ENCODE measurements at regions not wholly inside any gene's neighbourhood (a gene's known extent, or its start where the extent isn't known, plus 50 kb on each side); places are given as distances from the start of the nearest gene placed in this dataset.

DNA sequence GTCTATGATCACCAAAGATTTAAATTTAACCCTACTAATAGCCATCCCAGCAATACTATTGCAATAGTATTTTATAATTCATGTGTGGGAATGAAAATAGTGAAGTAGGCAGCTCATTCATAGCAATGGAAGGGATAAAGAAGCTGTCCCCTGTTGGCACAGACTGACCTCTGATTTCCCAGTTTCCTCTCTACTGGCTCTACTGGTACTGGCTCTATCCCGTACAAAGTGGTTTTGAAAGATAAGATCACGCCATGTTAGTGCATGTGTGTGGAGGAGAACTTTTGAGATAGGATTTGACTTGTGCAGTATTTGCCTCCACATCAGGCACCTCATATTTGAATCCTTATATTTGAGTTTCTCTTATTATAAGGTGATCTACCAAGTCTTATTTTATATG lies 227.3 kb upstream of the ADGRL2 start:
- no peak for DNase-seq

DNA sequence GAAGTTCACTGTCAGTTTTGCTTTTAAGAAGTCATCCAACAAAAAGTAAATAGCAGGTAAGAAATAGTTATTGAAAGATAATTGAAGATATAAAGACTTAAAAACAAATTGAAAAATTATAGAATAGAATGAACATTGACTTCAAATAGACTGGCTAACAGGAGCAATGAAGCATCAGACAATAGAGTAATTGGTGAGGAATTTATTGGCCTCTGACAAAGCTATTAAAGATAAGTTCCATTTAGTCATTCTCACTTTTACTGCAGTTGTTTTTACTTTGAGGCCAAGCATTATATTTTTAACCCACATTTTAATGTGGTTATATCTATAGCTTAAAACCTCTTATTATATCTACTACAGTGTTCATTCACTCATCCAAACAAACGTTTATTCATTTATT lies 228.8 kb upstream of the ADGRL2 start:
- no peak for DNase-seq

DNA sequence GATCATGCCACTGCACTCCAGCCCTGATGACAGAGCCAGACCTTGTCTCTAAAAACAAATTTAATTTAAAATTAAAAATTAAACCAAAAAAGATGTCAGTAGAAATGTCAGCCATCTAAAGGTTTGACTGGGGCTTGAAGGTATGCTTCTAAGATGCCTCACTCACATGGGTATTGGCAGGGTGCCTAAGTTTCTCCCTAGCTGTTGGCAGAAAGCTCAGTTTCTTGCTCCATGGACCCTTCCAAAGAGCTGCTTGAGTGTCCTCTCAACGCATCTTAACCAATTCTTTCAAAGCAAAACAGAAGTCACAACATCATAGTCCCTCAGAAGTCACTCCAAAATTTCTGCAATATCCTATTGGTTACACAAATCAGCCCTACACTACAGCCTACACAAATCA lies 231.0 kb upstream of the ADGRL2 start:
- DNase-seq: no peak

DNA sequence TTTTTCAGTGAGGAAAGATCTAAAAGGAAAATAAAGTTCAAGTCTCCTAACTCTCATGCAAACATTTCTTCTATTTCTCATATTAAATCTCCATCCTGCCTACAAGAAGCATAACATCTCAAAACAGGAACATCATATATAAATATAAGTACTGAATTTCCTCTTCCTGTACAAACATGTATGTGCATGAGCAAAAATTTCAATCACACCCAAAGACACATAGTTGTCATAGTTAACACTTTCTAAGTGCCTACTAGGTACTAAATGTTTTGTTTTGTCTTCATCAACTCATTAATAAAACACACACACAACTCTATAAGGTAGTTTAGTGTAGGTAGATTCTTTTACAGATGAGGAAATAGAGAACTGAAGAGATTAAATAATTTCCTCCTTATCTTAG lies 237.1 kb upstream of the ADGRL2 start:
- no peak for DNase-seq

DNA sequence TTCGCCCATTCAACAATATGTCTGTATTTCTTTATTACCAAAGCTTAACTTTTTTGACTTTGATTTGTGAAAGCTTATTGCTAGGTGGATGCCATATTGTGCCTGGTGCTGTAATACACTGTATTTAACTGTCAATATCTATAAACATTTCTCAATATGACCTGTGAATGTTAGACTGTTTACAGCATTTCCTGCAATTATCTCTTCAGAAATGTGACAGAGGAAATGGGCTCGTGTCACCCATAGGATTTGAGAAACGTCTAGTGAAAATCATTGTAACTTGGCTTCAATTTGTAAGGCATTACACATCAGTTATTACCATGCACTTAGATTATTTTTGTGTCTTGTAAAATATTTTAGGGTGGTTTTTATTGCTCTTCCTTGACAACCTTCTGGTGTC lies 237.8 kb upstream of the ADGRL2 start:
- no peak for DNase-seq

DNA sequence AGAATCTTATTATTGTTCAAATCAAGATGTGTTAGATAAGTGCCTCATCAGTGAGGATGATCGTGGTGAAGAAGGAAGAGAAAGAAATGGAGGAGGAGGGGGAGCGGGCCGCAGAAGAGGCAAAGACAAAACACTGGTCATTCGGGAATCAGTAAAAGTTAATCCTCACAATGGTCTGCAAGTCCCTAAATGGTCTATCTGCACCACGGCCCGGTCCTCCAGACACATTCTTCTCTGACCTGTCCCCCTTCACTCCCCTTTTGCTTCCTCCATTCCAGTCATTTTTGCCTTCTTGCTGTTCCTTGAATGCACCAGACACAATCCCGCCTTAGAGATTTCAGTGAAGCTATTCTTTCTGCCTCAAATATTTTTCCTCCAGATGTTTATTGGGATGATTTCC lies 240.1 kb upstream of the ADGRL2 start:
- no peak for DNase-seq

DNA sequence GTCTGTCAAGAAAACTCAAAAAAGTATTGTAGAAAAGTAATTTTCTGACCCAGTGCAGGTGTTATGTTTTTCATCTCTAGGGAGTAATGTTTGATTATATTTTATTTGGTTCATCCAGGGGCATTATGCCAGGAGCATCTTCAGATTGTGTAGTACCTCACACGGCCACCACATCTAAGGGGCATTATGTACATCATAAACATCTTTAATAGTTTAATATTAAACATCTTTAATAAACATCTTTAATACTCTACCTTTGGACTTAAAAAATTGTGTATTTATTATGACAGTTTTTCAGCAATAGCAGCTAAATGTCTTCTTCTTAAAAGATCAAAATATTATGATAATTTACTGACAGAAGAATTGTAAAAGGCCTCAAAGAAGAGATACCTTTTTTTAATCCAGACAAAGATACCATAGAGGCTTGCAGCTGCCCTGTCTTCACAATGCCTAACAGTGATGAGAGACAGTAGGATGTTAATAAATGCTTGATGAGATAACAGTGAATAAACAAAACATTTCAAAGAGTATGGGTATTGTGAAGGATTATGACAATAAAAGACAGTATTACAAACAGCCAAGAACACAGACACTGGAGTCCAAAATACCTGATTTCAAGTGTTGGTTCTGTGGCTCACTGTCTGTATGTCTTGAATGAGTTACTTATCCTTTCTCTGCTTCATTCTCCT lies 240.9 kb upstream of the ADGRL2 start:
- no peak for DNase-seq

DNA sequence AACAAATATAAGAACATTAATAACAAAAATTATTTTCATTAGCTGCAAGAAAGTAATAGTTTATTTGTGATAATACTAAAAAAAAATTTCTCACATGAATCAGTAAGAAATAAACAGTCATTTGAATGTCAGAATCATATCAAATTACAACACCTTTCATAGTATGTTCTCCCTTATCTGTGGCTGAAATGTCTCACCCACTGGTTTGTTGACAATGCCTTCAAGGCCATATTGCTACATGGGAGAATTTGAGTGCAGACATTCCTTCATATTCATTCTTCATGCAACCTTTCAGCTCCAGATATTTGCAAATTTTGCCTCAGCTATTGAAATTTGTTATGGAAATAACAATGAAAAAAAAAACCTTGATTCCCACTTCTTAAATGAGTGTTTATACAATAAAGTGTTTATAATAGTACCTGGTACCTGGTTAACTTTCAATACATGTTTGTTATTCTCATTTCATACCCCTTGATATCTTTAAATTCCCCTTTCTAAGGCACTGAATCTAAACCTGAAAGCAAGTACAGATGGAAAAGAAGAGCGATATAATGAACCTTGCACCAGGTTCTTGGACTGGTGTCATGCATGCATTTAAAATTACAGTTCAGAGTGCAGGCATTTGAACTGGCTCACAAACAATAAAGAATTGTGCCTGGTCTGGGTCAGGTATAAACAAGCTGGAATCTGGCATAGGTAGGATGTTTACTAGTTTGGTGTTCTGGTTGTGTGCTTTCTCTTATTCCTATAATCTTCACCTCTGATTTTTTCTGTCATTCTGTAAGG lies 242.2 kb upstream of the ADGRL2 start:
- DNase-seq: no peak

DNA sequence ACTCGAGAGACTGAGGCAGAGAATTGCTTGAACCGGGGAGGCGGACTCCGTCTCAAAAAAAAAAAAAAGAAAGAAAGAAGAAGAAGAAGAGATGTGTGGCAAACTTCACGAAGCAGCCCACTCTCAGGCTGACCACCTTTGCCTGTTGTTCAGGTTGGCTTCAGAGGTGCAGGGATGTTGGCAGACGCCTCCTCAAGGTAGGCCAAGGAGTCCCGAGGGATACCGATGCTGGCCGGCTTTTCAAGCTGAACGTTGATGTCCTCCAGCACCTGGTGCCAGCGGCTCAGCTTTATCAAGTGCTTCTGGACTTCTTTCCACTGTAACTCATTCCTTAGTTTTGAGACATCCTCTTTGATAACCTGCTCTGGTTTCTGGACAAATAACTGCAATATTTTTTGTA lies 243.8 kb upstream of the ADGRL2 start:
- no peak for DNase-seq

DNA sequence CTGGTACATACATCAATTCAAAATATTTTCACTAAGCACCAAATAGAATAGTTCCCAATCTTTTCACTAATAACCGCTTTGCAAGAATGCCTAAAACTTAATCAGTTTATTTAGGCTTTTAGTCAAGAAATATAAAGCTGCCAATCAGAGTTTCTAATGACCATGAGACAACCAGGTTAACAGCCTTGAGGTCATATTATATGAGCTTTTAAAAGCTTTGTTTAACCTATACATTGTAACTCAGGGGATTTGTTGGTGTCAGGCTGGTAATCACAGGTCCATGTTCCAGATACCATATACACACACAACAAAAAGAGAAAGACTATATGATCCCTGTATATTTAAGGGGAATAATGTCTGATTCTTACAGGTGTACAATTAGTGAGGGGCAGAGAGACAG lies 246.2 kb upstream of the ADGRL2 start:
- DNase-seq: no peak

DNA sequence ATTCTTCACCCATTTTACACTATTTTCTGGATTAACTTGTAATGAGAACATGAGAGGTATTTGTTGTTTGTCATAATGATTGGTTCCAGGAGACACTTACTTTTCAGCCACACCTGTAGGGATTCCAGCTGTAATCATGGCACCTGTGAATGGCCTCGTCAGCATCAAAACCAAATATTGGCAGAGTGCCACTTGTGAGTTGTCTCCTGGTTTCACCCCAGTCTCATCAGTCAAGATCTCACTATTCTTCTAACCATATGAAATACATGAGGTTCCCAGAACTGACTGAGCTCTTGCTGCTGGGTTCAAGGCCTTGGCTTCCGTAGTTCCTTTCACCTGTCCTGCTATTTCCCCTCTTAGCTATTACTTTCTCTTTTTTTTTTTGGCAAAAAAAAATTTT lies 246.6 kb upstream of the ADGRL2 start:
- no peak for DNase-seq

DNA sequence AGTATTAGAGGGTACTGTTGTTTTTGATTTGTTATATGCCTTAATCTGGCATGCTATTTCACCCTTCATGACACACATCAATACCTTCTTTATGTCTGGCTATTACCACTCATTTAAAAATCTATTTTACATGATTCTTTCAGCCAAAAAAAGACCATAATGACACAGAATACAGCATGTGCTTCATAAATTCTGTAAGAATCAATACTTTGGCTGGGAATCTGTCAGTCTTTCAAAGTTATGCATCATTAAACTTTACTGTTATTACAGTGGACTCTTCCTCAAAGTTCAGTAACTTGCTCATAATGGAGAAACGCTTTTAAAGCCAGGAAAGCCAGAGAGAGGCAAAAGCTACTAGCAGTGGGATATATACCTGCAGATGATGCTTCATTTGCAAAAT lies 247.2 kb upstream of the ADGRL2 start:
- DNase-seq: no peak

DNA sequence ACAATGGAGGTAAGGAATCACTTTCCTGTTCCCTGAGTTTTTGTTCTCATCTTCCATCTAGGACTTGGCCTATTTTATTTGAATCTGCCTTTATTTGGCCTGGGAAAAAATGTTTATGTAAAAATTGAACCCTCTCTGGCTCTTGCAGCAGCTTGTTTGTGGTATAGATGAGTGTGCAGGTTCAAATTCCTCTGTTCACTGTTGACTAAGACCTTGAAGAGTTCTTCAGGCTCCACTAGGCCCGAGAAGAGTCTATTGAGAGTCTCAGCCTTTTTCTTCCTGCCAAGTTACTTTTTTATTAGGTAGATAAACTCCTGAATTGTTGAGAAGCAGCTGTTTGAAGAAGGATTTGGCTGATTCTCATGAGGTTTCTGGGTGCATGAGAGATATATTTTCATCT lies 248.8 kb upstream of the ADGRL2 start:
- DNase-seq: no peak

DNA sequence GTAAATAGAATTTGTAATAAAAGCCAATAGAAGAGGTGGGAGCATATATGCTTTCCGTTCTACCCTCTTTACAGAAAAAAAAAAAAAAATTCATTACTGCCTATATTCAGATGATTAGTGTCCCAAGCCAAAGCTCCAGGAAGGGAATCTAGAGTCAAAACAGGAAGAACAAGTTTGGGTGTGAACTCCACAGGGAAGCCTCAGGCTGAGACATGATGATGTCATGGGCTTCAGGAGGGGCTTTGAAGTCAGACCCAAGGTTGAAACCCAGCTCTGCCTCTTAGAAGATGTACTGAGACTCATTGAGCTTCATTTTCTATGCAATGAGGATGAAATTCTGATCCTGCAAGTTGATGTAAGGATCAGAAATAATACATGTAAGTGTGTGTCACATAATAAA lies 250.0 kb upstream of the ADGRL2 start:
- DNase-seq: no peak

DNA sequence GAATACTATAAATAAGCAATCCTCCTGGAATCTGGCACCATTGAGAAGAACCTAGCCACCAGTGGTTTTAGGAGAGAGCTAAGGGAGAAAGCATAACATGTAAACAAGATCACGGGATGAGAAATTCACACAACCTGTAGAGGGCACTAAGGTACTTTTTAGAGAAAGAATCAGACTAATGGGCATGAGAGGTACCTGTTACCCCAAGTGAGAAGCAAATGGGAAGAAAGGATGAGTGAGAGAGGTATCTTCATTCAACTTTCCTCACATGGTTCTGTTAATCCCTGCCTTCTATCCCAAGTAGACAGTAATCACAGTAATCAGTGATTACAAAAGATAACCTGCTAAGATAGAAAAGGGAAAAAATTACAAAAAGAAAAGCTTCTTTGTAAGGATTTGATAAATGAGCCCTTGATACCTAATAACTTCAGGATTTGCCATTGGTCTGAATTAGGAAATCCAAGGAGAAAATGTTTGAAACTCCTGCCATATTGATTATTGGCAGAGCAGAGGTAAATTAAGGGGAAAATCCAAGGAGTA lies 251.1 kb upstream of the ADGRL2 start:
- DNase-seq: no peak

DNA sequence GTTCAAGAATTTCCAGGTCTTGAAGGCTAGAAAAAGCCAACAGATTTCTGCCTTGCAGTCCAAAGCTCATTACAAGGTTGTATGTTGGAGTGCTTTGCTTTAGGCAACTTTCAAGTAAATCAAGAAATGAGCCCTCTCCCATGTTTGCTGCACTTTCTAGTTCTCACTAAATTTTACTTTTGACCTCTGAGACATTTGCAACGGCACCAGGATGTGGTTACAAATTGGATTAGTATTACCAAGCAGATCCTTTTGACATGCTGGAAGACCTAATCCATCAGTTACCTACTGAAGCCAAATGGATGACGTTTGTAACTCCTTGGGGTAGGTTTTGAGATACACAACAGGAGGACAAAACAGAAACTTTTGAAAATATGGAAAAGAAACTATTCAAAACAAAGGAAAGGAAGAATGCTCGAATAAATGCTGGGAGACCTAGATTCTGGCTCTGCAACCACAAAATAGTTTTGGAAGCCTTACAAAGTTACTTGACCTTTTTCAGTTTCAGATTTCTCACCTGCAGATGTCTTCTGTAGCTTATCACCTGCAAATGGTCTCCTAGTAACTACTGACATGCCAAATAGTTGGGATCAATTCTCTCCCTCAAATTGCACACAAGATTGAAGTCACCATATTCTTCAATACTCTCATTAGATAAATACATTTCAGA lies 251.7 kb upstream of the ADGRL2 start:
- no peak for DNase-seq

DNA sequence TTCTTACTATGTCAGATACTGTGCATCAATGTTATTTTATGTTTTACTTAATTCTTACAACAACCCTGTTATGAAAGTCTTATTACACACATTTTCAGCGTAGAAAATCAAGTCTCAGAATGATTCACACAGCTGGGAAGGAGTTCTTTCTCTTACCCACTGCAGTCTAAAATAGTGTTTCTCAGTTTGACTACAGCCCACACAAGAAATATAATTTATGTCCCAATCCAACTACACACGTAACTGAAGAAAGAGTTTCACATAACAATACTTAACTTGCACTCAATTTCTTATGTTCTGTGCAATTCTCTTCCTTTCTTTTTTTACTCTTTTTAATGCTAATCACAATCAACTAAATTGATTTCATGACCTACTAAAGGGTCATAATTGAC lies 252.8 kb upstream of the ADGRL2 start:
- DNase-seq: no peak

DNA sequence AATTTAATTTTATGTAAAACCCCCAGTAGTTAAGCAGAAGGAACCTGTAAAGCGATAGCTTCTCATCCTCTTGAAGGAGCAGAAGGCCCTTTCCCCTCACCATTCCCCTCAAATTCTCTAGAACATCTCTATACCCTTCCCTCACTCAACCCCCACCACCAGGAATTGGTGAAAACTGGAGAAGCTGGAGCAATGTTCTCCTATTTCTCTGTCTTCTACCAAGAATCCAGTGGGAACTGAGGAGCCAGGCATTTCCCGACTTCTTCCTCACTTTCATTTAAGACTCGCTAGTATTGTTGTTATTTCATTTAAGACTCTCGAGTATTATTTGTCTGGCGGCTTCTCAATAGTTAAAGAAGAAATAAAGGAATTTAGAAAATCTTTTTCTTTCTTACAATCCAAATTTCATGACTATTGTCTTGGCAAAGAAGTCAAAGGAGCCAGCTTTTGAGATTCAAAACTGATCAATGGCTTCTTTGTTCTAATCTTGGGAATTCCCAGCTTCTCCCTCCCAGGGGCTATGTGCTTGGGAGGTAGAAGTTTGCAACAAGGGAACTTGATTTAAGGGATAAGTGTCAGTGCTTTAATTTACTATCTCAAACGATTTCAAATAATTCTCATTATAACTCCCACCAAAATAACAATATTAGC lies 253.3 kb upstream of the ADGRL2 start:
- DNase-seq: no peak

DNA sequence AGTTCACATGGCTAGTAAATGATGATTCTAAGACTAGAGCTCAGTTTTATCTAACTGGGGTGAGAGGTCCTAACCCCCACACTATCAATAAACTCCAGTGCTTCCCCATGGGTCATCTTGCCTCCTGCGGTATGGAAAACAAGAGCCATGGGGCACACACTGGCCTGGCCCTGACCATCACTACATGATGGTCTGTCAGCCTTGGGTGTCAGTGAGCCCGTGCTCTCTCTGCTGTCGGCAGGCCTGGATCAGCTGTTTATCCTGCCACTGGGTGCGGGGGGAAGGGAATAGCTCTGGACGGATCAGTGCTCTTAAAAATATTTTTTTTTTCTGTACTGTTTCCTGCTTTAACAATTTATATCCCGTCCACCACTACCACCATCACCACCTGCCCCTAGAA lies 255.0 kb upstream of the ADGRL2 start:
- DNase-seq: no peak

DNA sequence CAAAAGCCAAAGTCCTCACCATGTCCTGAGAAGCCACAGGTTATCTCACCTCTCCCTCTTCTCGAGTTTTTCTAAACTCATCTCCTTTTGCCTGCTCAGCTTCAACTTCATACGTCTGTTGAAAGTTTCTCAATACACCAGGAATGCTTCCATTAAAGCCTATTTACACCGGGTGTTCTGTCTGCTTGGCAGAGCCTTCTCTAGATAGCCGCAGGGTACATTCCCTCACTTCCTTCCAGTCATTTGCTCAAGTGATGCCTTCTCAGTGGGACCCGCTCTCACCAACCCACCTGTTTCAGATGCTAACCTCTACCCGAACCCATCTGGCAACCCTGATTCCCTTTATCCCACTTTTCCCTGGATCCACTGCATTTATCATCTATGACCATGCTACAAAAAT lies 257.0 kb upstream of the ADGRL2 start:
- DNase-seq: no peak

DNA sequence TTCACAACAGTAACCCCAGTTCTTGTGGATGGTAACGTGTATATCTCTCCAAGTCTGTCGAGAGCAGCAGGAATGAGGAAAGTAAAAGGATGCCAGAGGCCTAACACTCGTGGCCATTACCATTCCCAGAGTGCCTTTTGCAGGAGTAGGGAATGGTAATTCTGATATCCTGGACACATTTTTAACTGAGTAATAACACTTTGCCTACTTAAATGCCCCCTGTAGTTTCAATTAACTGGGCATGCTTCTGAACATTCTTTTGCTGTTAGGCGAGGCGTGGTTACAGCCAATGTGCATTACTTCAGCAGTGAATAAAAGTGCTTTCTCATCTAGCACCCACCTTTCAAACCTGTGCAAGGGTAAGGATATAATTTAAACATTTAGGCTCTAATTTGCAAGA lies 258.5 kb upstream of the ADGRL2 start:
- no peak for DNase-seq

DNA sequence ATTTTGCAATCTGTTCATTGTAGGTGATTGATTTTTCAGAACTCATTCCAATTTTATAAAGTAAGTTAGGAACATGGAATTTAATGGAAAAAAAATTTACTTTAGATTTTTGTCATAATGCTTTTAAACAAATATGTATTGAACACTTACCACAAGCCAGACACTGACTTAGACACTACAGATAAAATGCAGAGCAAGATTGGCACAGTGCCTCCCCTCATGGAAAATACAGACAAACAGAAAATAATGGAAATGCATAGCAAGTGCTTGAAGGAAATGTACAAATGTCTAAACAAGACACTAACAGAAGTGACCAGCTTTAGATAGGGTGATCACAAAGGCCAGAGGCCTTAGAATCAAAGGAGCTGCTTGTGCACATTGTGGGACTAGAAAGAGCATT lies 260.5 kb upstream of the ADGRL2 start:
- no peak for DNase-seq

DNA sequence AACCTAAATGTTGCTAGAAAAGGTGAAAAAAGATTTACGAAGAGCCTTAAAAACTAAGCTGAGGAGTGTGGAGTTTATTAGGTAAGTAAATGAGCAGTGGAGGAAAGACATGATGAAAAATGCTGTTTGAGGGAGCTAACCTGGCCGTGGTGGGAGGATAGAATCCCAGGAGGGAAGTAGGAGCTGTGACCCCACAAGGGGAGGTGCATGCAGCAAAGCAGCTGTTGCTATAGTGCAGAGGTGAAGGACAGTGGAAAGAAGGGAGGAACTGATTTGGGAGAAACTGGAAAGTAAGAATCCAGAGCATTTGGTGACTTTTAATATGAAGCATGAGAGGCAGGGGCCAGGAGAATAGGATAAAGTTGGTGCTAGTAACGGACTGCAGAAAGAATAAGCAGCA lies 271.7 kb upstream of the ADGRL2 start:
- no peak for DNase-seq

DNA sequence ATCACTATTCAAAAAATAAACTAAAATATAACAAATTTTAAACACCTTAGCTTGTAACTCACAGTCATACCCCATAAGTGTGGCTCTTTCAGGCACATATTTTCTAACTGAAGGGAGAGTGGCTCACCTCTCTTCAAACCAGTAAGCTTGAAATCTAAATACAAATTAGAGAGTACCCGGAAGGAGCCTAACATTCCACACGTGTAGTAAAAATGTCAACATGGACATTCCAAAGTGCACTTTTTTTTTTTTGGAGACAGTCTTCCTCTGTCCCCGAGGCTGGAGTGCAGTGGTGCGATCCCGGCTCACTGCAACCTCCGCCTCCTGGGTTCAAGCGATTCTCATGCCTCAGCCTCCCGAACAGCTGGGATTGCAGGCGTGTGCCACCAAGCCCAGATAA lies 275.6 kb upstream of the ADGRL2 start:
- DNase-seq: no peak

Measured in right hindlimb (tissue), 1 donor.